ENCODE measurements at regions not wholly inside any gene's neighbourhood (a gene's known extent, or its start where the extent isn't known, plus 50 kb on each side); places are given as distances from the start of the nearest gene placed in this dataset.
"Not testable (repeated sequence)": the region's sequence is repeated elsewhere in the genome, so short reads cannot be mapped to it uniquely, and the experiment has no call there.

GRCh38 chr1:99535470-99536164 is 110.3 kb upstream of the PALMD start:
- no peak for DNase-seq (ENCODE audit: low read depth in 4 of 4, low spot score in 1 of 4)

GRCh38 chr1:99537886-99538617 is 107.9 kb upstream of the PALMD start:
- no peak for DNase-seq (ENCODE audit: low read depth in 4 of 4, low spot score in 1 of 4)

- DNase-seq (ENCODE audit: low read depth in 4 of 4, low spot score in 1 of 4), result no peak
These were observed 107.3 kb upstream of the PALMD start for GRCh38 chr1:99538618-99538956.

- no peak for DNase-seq (ENCODE audit: low read depth in 4 of 4, low spot score in 1 of 4)
These were observed 106.8 kb upstream of the PALMD start for GRCh38 chr1:99539131-99539530.

DNA sequence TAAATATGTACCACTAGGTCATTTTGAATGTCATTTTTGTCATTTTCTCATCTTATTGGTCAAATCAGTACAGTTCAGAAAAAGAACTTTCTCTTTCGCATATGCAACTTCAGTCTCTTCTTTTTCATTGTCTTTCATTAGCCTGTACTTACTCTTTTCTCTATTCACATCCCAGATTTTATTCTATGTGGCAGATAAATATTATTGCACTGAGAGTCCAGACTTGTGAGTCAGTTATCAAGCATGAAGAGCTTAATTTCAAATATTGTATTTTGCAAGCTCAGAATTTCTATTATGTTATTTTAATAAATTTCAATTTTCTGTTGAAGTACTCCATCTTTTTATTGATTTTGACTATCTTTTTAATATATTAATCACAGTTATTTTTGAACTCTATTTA is 105.2 kb upstream of the PALMD start:
- no peak for DNase-seq (ENCODE audit: low read depth in 4 of 4, low spot score in 1 of 4)

DNA sequence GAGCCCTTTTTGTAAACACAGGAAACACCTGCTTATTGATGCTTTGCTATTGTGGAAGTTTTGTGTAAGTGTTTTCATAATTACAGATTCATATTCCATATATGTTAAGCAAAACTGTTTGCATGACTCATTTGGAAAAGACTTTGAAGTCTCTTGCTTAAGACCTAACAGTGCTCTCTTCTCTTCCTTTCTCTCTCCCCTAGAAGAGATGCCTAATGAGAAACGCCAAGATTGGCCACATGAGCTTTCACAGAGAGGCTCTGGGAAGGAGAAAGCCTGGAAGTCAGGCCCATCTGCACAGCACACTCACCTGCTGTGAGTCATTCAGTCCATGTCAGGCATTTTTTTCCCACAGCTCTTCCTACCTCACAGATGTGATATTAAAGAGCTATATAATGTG is 101.6 kb upstream of the PALMD start:
- no peak for DNase-seq (ENCODE audit: low read depth in 4 of 4, low spot score in 1 of 4)

DNA sequence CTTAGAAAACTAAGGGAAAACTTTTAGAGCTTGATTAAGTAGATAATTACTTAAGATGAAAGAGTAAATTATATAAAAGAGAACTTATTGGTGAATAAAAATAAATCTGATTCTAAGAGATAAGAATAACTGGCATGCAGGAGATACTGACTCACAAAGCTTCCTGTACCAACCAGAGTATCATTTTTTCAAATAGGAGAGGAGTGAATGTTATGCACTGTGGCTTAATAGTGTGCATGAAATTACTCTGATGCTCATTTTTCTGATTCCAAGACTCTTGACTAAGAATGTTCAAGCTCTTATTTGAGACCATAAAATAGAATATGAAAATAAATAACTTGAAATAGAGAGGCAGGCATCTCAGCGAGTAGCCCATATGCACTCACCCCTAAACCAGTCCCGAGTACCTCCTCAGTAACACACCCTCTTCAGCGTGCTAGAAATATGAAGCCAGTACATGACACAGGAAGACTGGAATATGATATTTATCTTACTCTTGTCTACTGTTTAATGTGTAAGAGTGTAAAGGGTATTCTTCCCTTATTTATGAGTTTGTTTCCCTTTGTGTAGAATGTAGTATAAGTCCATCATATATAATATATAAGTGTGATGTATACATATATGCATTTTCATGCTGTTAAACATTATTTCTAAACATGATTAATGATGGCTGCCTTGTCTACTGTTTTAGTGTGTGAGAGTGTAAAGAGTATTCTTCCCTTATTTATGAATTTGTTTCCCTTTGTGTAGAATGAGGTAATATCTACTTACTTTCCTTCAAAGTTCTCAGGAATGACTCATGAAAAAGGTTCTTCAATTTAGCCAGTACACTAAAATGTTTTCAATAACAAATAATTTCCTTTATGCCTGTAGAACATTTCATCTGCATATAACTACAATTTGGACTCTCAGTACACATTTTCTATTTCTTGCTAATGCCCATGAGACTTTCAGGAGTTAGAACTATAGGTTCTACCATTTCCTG is 99.2 kb upstream of the PALMD start:
- no peak for DNase-seq (ENCODE audit: low read depth in 4 of 4, low spot score in 1 of 4)

- no peak for DNase-seq (ENCODE audit: low read depth in 4 of 4, low spot score in 1 of 4)
These were observed 96.8 kb upstream of the PALMD start for GRCh38 chr1:99548943-99549605.

- no peak for DNase-seq (ENCODE audit: low read depth in 4 of 4, low spot score in 1 of 4)
These were observed 95.7 kb upstream of the PALMD start for GRCh38 chr1:99550198-99550597.

DNA sequence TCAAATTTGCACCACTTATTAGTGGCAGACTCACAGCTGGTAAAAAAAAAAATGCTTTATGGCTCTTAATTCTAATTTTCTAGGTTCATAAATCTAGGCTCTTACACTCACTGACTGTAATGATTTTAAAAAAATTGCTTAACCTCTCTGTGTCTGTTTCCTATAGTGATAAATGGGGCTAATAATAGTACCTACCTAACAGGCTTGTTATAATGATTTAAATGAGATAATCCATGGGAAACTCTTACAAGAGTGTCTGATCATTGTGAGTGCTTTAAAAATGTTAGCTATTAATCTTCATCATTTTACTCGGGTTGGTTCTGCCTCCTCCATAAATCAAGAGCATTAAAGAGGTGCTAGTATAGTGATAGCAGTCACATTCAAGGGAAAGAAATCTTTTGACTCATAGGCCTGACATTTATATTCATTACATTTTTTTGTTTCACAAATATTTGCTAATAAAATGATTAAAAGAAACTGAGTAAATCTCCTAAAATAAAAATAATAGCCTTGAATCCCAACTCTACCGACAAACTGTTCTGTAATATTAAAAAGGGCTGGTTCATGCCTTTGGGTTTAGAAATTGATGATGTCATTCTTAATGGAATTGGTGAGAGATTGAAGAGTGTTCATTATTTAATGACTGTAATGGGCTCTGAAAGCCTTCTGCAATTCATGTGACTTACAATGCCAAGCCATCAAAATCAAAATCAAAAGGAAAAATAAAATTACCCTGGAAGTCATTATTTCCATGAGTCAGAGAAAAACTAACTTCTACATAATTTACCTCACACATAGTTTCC is 93.9 kb upstream of the PALMD start:
- no peak for DNase-seq (ENCODE audit: low read depth in 4 of 4, low spot score in 1 of 4)

DNA sequence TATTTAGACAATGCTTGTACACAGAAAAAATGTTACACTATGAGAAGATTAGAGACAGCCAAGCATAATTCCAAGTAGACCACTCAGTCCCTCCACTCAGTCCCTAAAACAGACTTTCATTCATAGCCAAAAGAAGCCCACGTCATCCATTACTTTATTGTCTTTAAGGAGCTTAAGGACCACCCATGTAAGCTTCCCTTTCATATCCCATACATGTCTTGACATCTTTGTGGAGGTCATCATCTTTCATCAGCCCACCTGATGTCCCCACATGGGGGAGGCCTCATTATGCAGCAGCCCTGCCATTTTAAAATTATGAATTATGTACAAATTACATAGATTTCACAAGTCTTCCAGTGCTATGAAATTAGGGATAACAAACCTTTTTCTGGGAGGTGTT is 92.6 kb upstream of the PALMD start:
- no peak for DNase-seq (ENCODE audit: low read depth in 4 of 4, low spot score in 1 of 4)

DNA sequence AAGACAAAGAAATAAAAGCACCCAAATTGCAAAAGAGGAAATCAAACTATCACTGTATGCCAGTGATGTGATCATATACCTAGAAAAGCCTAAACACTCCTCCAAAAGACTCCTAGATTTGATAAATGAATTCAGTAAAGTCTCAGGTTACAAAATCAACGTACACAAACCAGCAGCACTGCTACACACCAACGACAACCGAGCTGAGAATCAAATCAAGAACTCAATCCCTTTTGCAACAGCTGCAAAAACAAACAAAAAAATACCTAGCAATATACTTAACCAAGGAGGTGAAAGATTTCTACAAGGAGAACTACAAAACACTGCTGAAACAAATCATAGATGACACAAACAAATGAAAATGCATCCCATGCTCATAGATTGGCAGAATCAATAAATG is 92.1 kb upstream of the PALMD start:
- not testable (repeated sequence) for DNase-seq (ENCODE audit: low read depth in 4 of 4, low spot score in 1 of 4)

DNA sequence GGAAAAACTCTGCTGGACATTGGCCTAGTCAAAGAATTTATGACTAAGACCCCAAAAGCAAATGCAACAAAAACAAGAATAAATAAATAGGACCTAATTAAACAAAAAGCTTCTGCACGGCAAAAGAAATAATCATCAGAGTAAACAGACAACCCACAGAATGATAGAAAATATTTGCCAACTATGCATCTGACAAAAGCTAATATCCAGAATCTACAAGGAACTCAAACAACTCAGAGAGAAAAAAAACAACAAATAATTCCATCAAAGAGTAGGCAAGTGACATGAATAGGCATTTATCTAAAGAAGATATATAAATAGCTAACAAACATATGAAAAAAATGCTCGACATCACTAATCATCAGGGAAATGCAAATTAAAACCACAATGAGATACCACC is 91.2 kb upstream of the PALMD start:
- no peak for DNase-seq (ENCODE audit: low read depth in 4 of 4, low spot score in 1 of 4)

- DNase-seq (ENCODE audit: low read depth in 4 of 4, low spot score in 1 of 4), result no peak
These were observed 88.2 kb upstream of the PALMD start for GRCh38 chr1:99557546-99558202.

DNA sequence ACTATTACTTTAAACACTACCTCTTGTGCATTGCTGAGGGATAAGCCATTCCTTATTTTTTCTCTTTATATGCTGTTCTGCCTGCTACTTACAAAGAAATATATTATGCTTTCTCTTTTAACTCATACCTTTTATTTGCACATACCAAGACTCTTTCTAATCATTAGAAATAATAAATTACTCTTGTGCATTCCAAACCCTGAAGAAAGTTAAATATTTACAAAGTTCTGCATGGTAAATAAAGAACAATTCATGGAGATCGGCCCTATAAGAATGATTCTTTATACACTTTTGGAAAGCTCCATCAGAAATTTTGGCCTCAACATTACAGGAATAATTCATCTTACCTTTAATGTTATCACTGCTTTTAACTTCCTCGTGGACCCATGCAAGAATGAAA is 86.7 kb upstream of the PALMD start:
- DNase-seq (ENCODE audit: low read depth in 4 of 4, low spot score in 1 of 4), result no peak

- no peak for DNase-seq (ENCODE audit: low read depth in 4 of 4, low spot score in 1 of 4)
These were observed 85.5 kb upstream of the PALMD start for GRCh38 chr1:99560207-99561040.

DNA sequence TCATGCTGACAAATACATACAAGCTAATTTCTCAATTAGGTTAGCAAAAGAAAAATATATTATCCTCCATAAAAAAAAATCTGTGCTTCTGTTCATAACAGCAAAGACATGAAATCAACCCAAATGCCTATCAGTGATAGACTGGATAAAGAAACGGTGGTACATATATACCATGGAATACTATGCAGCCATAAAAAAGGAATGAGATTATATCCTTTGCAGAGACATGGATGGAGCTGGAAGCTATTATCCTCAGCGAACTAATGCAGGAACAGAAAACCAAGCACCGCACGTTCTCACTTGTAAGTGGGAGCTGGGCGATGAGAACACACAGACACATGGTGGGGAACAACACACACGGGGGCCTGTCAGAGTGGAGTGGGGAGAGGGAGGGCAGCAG is 84.0 kb upstream of the PALMD start:
- DNase-seq (ENCODE audit: low read depth in 4 of 4, low spot score in 1 of 4), result no peak

DNA sequence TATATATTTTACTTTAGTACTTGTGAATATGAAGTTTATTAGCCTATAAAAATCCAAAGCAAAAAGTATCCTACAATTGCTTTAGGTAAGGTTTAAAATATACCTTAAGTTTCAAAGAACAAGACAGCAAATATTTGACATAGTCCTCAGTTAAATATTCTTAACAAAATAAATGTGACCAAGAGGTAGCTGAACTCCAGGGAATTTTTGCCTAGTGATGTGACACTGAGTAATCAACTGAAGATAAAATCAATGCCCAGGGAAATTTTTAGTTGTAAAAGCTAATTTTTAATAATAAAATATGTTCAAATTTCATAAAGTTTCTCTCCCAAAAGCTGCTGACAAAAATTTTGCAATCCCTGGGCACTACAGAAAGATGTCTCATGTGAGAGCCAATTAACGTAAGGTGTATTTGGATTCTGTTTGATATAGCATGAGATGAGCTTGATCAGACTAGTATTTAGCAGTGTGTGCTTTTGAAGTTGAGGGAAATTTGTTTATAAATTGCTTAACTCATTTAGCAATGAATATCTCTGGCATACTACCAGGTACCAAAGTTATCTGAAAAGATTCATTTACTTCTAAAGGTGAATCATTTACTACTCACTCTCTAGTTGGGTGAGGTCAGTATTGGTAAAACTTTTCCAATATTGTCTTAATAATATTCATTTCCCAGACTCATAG is 80.2 kb upstream of the PALMD start:
- DNase-seq (ENCODE audit: low read depth in 4 of 4, low spot score in 1 of 4), result no peak
